HG03159 (cell line): ENCODE measurements at regions not wholly inside any gene's neighbourhood (a gene's known extent, or its start where the extent isn't known, plus 50 kb on each side); places are given as distances from the start of the nearest gene placed in this dataset.

ENCODE experiments used
- ATAC-seq: cut with Tn5 transposase; IDR thresholded peaks from one replicate; pipeline ENCODE4 v1.9.1; 2021; ENCODE audit warnings: mild to moderate bottlenecking, moderate library complexity; ENCODE audit not compliant: unreplicated experiment

- no peak for ATAC-seq
Observed at GRCh38 chr3:6125520-6125919, 735.4 kb upstream of the GRM7 start.

- peak; percentile 51 for ATAC-seq
Observed at GRCh38 chr3:6132684-6133432, 728.1 kb upstream of the GRM7 start.

- no peak for ATAC-seq
Observed at GRCh38 chr3:6142707-6143106, 718.2 kb upstream of the GRM7 start.

- ATAC-seq: no peak
Observed at GRCh38 chr3:6147883-6148282, 713.0 kb upstream of the GRM7 start.

- ATAC-seq: no peak
Observed at GRCh38 chr3:6155650-6156338, 705.1 kb upstream of the GRM7 start.

GRCh38 chr3:6165951-6166350 is 695.0 kb upstream of the GRM7 start:
- no peak for ATAC-seq

- ATAC-seq: no peak
Observed at GRCh38 chr3:6168256-6168655, 692.7 kb upstream of the GRM7 start.

- no peak for ATAC-seq
Observed at GRCh38 chr3:6172871-6173642, 687.9 kb upstream of the GRM7 start.

- ATAC-seq: no peak
Observed at GRCh38 chr3:6177417-6177816, 683.5 kb upstream of the GRM7 start.

GRCh38 chr3:6179761-6180160 is 681.2 kb upstream of the GRM7 start:
- ATAC-seq: no peak

GRCh38 chr3:6180171-6180570 is 680.7 kb upstream of the GRM7 start:
- no peak for ATAC-seq

- no peak for ATAC-seq
Observed at GRCh38 chr3:6182476-6182875, 678.4 kb upstream of the GRM7 start.

- no peak for ATAC-seq
Observed at GRCh38 chr3:6182909-6183308, 678.0 kb upstream of the GRM7 start.

GRCh38 chr3:6189384-6189783 is 671.5 kb upstream of the GRM7 start:
- no peak for ATAC-seq

GRCh38 chr3:6204891-6205290 is 656.0 kb upstream of the GRM7 start:
- peak; percentile 53 for ATAC-seq

GRCh38 chr3:6216135-6217026 is 644.5 kb upstream of the GRM7 start:
- no peak for ATAC-seq

GRCh38 chr3:6220447-6220846 is 640.5 kb upstream of the GRM7 start:
- no peak for ATAC-seq

GRCh38 chr3:6222069-6222468 is 638.8 kb upstream of the GRM7 start:
- no peak for ATAC-seq

GRCh38 chr3:6223572-6223971 is 637.3 kb upstream of the GRM7 start:
- ATAC-seq: no peak

GRCh38 chr3:6228958-6229683 is 631.8 kb upstream of the GRM7 start:
- peak; percentile 49 for ATAC-seq
